Effector memory CD4-positive, alpha-beta T cell (primary cell): ENCODE measurements at regions not wholly inside any gene's neighbourhood (a gene's known extent, or its start where the extent isn't known, plus 50 kb on each side); places are given as distances from the start of the nearest gene placed in this dataset.

Source experiments
- DNase-seq, 3 donors: peaks; one replicate each; pipeline ENCODE4 v3.0.0-alpha.2; 2020
- H3K27ac ChIP-seq: 2 replicates; pipeline ENCODE4 v1.7.0; 2013; ENCODE audit warnings: mild to moderate bottlenecking, low read length, moderate library complexity; ENCODE audit not compliant: insufficient read depth, poor library complexity, severe bottlenecking
- H3K27me3 ChIP-seq: replicated peaks from 2 replicates; pipeline ENCODE4 v1.7.0; 2013; ENCODE audit warnings: mild to moderate bottlenecking, low read length; ENCODE audit not compliant: insufficient read depth, control insufficient read depth, poor library complexity, severe bottlenecking
- H3K36me3 ChIP-seq: 2 replicates; pipeline ENCODE4 v1.7.0; 2013; ENCODE audit warnings: mild to moderate bottlenecking, low read length, moderate library complexity; ENCODE audit not compliant: control insufficient read depth, insufficient read depth
- H3K4me1 ChIP-seq: 2 replicates; pipeline ENCODE4 v1.7.0; 2013; ENCODE audit warnings: low read length, mild to moderate bottlenecking; ENCODE audit not compliant: control insufficient read depth, insufficient read depth, poor library complexity, severe bottlenecking
- H3K4me3 ChIP-seq: 2 replicates; pipeline ENCODE4 v1.7.0; 2013; ENCODE audit warnings: low read length, low read depth, mild to moderate bottlenecking; ENCODE audit not compliant: insufficient read depth, poor library complexity, severe bottlenecking
- H3K9me3 ChIP-seq: 2 replicates; pipeline ENCODE4 v1.7.0; 2013; ENCODE audit warnings: mild to moderate bottlenecking, low read length, moderate library complexity; ENCODE audit not compliant: control insufficient read depth

GRCh38 chr2:221050020-221050795, 521.9 kb downstream of the EPHA4 start:
- Histone ChIP-seq H3K4me1 (no peaks in the 10 kb centered on the region), H3K27ac (no peak overlapping the region), H3K36me3 (no peaks in the 10 kb centered on the region), H3K27me3 (no peaks in the 10 kb centered on the region), H3K4me3 (no peak overlapping the region), H3K9me3 (no peaks in the 10 kb centered on the region)
- DNase-seq, result no peak

GRCh38 chr2:221051162-221051561, 520.9 kb downstream of the EPHA4 start:
- DNase-seq, result no peak
- no peaks in the 10 kb centered on the region for H3K9me3 ChIP-seq
- H3K4me1 ChIP-seq, result no peaks in the 10 kb centered on the region
- H3K27me3 ChIP-seq, result no peaks in the 10 kb centered on the region
- H3K27ac ChIP-seq, result no peak overlapping the region
- H3K4me3 ChIP-seq, result no peak overlapping the region
- no peaks in the 10 kb centered on the region for H3K36me3 ChIP-seq

- Histone ChIP-seq H3K27me3 (no peaks in the 10 kb centered on the region), H3K27ac (no peak overlapping the region), H3K4me1 (no peaks in the 10 kb centered on the region), H3K36me3 (no peaks in the 10 kb centered on the region), H3K9me3 (no peaks in the 10 kb centered on the region), H3K4me3 (no peak overlapping the region)
- DNase-seq, result no peak
These were observed 511.7 kb downstream of the EPHA4 start for GRCh38 chr2:221060376-221060775.

- Histone ChIP-seq H3K27me3 (no peaks in the 10 kb centered on the region), H3K4me1 (no peaks in the 10 kb centered on the region), H3K36me3 (no peaks in the 10 kb centered on the region), H3K9me3 (no peaks in the 10 kb centered on the region), H3K4me3 (no peak overlapping the region), H3K27ac (no peak overlapping the region)
- DNase-seq, result no peak
These were observed 508.5 kb downstream of the EPHA4 start for GRCh38 chr2:221063568-221063967.

GRCh38 chr2:221064058-221064854, 507.8 kb downstream of the EPHA4 start:
- Histone ChIP-seq H3K36me3 (no peaks in the 10 kb centered on the region), H3K9me3 (no peaks in the 10 kb centered on the region), H3K4me3 (no peak overlapping the region), H3K4me1 (no peaks in the 10 kb centered on the region), H3K27ac (no peak overlapping the region), H3K27me3 (no peaks in the 10 kb centered on the region)
- DNase-seq, result no peak

- no peaks in the 10 kb centered on the region for H3K27me3 ChIP-seq
These were observed 507.2 kb downstream of the EPHA4 start for GRCh38 chr2:221064880-221065279.

GRCh38 chr2:221068123-221068522, 504.0 kb downstream of the EPHA4 start:
- Histone ChIP-seq H3K27ac (no peak overlapping the region), H3K4me3 (no peak overlapping the region), H3K4me1 (no peaks in the 10 kb centered on the region), H3K36me3 (no peaks in the 10 kb centered on the region), H3K27me3 (no peaks in the 10 kb centered on the region), H3K9me3 (no peaks in the 10 kb centered on the region)
- DNase-seq, result no peak

More at GRCh38 chr2:221064880-221065279, 507.2 kb downstream of the EPHA4 start:
- H3K9me3 ChIP-seq, result no peaks in the 10 kb centered on the region
- H3K4me3 ChIP-seq, result no peak overlapping the region
- no peaks in the 10 kb centered on the region for H3K4me1 ChIP-seq
- DNase-seq, result no peak
- no peak overlapping the region for H3K27ac ChIP-seq
- H3K36me3 ChIP-seq, result no peaks in the 10 kb centered on the region

GRCh38 chr2:221070106-221070505, 502.0 kb downstream of the EPHA4 start:
- Histone ChIP-seq H3K9me3 (no peaks in the 10 kb centered on the region), H3K27me3 (no peaks in the 10 kb centered on the region), H3K27ac (no peak overlapping the region), H3K4me1 (no peaks in the 10 kb centered on the region), H3K36me3 (no peaks in the 10 kb centered on the region), H3K4me3 (no peak overlapping the region)
- DNase-seq, result no peak

- H3K27ac ChIP-seq, result no peak overlapping the region
- H3K4me3 ChIP-seq, result no peak overlapping the region
- no peaks in the 10 kb centered on the region for H3K4me1 ChIP-seq
- no peaks in the 10 kb centered on the region for H3K9me3 ChIP-seq
- no peak for DNase-seq
- no peaks in the 10 kb centered on the region for H3K27me3 ChIP-seq
- H3K36me3 ChIP-seq, result no peaks in the 10 kb centered on the region
These were observed 498.6 kb downstream of the EPHA4 start for GRCh38 chr2:221073326-221074049.

- H3K9me3 ChIP-seq, result no peaks in the 10 kb centered on the region
- DNase-seq, result no peak
- no peaks in the 10 kb centered on the region for H3K4me1 ChIP-seq
- no peak overlapping the region for H3K4me3 ChIP-seq
- H3K36me3 ChIP-seq, result no peaks in the 10 kb centered on the region
- H3K27me3 ChIP-seq, result no peaks in the 10 kb centered on the region
- no peak overlapping the region for H3K27ac ChIP-seq
These were observed 497.9 kb downstream of the EPHA4 start for GRCh38 chr2:221074238-221074637.
